Stimulated activated CD8-positive, alpha-beta memory T cell treated with anti-CD3 and anti-CD28 coated beads, Interleukin-4, amount 100 ng/mL, for 24 hours (primary cell): ENCODE measurements at regions not wholly inside any gene's neighbourhood (a gene's known extent, or its start where the extent isn't known, plus 50 kb on each side); places are given as distances from the start of the nearest gene placed in this dataset.

Source experiments
- DNase-seq: peaks from one replicate; pipeline ENCODE4 v3.0.0-alpha.2; 2020; ENCODE audit warnings: low read depth

- DNase-seq = no peak
Measured at GRCh38 chr20:4299216-4299615, 50.1 kb upstream of the ADRA1D start.
